GM10248 (cell line): ENCODE measurements at regions not wholly inside any gene's neighbourhood (a gene's known extent, or its start where the extent isn't known, plus 50 kb on each side); places are given as distances from the start of the nearest gene placed in this dataset.

Experiments used
- CTCF ChIA-PET: fragments of 300-600 bp; sonication (Branson Sonifier 250); formaldehyde crosslinking; extraction: SDS; loops from one replicate; lab custom pipeline; 2021; ENCODE audit warnings: antibody characterized with exemption; lab: Yijun Ruan, JAX
- POLR2A ChIA-PET: fragments of 350-650 bp; sonication (Branson Sonifier 250); formaldehyde crosslinking; extraction: SDS; loops from one replicate; lab custom pipeline; 2020; ENCODE audit warnings: antibody characterized with exemption; lab: Yijun Ruan, JAX
- DNase-seq: peaks from one replicate; pipeline ENCODE4 v3.0.0; 2012; ENCODE audit errors: extremely low spot score
- TF ChIP-seq, protein P1 (sequence below): IDR thresholded peaks from 2 replicates; pipeline ENCODE4 v1.5.1; 2012; ENCODE audit warnings: mild to moderate bottlenecking, low read depth; ENCODE audit errors: extremely low read depth, missing control alignments, control extremely low read depth

DNA sequence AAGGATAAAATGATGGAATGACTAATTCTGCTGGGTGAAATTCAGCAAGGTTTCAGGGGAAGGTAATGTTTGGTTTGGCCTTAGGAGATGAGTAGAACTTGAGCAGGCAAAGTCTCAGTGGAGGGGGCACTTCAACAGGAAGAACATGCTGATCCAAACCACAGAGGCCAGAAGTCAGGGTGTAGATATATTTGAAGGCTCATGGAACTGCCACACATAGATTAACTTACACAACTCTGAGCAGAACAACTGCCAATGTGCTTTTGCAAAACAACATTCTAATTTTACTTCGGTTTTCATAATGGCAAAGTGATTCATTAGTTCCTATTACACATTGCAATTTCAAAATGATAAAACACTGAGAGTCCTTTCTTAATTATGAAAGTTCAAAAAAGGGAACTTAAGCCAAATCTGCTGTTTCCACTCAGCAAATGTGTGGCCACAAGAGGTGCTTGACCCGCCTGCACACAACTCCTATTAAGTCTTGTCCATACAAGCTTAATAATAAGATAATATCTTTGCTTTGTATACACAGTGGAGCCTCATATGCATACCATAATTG, 284.8 kb downstream of the MREG start:
- DNase-seq = peak; percentile 48
- CTCF ChIA-PET = interaction anchor here (0.8 to 2.4 kb wide), 2 partner anchors 19 to 278 kb away, joined by 3 to 4 read pairs; no protein-coding TSS in a partner anchor
- TF ChIP-seq, protein P1, sequence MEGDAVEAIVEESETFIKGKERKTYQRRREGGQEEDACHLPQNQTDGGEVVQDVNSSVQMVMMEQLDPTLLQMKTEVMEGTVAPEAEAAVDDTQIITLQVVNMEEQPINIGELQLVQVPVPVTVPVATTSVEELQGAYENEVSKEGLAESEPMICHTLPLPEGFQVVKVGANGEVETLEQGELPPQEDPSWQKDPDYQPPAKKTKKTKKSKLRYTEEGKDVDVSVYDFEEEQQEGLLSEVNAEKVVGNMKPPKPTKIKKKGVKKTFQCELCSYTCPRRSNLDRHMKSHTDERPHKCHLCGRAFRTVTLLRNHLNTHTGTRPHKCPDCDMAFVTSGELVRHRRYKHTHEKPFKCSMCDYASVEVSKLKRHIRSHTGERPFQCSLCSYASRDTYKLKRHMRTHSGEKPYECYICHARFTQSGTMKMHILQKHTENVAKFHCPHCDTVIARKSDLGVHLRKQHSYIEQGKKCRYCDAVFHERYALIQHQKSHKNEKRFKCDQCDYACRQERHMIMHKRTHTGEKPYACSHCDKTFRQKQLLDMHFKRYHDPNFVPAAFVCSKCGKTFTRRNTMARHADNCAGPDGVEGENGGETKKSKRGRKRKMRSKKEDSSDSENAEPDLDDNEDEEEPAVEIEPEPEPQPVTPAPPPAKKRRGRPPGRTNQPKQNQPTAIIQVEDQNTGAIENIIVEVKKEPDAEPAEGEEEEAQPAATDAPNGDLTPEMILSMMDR = peak; percentile 11
- POLR2A ChIA-PET = no interaction called here

DNA sequence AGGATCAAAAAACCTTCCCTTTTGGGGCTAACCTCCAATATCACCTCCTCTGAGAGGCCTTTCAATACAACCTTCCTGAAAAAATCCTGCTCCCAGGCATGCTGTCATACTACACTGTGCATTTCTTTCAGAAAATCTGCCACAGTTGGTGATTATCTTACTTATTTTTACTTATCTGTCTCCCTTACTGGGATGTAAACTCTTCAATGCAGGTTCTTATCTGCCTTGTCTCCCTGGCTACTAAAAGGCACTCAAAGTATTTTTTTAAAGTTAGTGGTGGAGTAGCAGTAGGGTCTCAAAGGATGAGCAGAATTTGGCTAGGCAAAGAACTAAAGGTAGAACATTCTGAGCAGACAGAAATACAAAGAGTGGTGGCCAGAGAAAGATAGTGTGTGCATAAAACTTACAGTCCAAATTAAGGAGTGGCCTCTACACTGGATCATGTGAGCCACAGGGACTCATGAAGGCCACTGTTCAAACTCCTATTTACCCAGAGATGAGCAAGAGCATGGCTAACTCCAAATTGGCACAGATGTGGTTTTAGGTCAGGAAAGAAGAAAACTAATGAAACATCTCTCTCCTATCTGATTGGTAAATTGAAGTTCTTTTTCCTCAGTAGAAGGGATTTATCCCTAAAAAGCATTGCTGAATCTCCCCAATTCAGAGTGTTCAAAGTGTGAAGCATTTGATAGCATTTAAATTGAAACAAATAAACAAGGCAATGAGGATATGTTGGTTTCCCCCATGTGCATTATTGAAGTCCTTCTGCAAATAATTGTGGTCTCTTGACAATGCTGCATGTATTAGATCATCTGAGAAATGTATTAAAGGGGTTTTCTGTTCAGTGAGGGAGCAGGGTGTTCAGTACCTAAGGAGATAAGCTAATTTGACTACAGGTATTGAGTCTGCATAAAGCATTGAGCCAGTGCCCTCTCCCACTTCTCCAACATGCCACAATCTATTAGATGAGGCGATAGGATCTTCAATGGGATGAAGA, 285.5 kb downstream of the MREG start:
- POLR2A ChIA-PET = no interaction called here
- TF ChIP-seq, protein P1 = no peak
- CTCF ChIA-PET = no interaction called here
- DNase-seq = no peak

DNA sequence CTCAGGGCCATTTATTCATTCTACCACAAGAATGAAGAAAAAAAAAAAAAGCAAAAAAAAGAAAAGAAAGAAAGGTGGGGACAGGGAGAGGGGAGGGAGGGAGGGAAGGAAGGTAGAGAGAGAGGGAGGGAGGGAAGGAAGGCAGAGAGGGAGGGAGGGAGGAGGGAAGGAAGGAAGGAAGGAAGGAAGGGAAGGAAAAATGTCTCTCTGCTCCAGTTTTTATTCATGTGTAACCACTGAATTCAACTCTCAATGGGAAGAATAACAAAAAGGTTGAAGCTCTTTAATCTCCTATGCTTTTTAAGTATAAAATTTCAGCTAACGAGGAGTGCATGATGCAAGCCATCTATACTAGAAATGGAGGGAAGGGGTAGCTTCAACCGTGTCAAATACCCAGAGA, 287.3 kb downstream of the MREG start:
- no peak for DNase-seq
- POLR2A ChIA-PET = no interaction called here
- TF ChIP-seq, protein P1 = no peak
- CTCF ChIA-PET = no interaction called here

GRCh38 chr2:215724146-215724545, 288.3 kb upstream of the FN1 start:
- POLR2A ChIA-PET = no interaction called here

GRCh38 chr2:215723631-215724011, 287.8 kb upstream of the FN1 start:
- POLR2A ChIA-PET = no interaction called here
- TF ChIP-seq, protein P1 = no peak
- CTCF ChIA-PET = no interaction called here
- no peak for DNase-seq

More at GRCh38 chr2:215724146-215724545, 288.3 kb upstream of the FN1 start:
- CTCF ChIA-PET = interaction anchor here (1.1 kb wide), 1 partner anchor 27 kb away, joined by 3 read pairs; no protein-coding TSS in a partner anchor
- DNase-seq = no peak
- TF ChIP-seq, protein P1 = no peak

- CTCF ChIA-PET = no interaction called here
- no peak for DNase-seq
- POLR2A ChIA-PET = no interaction called here
- TF ChIP-seq, protein P1 = no peak
These were observed 287.2 kb upstream of the FN1 start for GRCh38 chr2:215722986-215723630.
